PC-9 (cell line): ENCODE measurements at regions not wholly inside any gene's neighbourhood (a gene's known extent, or its start where the extent isn't known, plus 50 kb on each side); places are given as distances from the start of the nearest gene placed in this dataset.
A peak's percentile ranks its signal among the peaks of the same experiment; 100 is the strongest.

Experiments
- BruUV-seq: library from RNA; stranded (reverse); fragments of 400-500 nt; replicated peaks from 2 replicates; lab custom pipeline; 2021; lab: Mats Ljungman, UMichigan
- CTCF ChIA-PET: fragments of 300-600 bp; sonication (Branson Sonifier 250); formaldehyde crosslinking; loops from one replicate; lab custom pipeline; 2022; ENCODE audit warnings: antibody characterized with exemption; lab: Charles Lee
- POLR2A ChIA-PET: fragments of 300-600 bp; sonication (Branson Sonifier 250); formaldehyde crosslinking; loops from one replicate; lab custom pipeline; 2022; ENCODE audit warnings: antibody characterized with exemption; ENCODE audit not compliant: unreplicated experiment; lab: Charles Lee
- DNase-seq, 2 experiments: peaks; one replicate each; pipeline versions ENCODE4 v3.0.0 to v3.0.0-alpha.2; 2015 to 2022; ENCODE audit warnings: mixed read lengths in 1 of 2
- H2AFZ ChIP-seq: fragments of 200-600 bp; sonication (generic); 2 replicates; pipeline ENCODE4 v1.8.1; 2017; ENCODE audit warnings: antibody characterized with exemption
- H3F3A ChIP-seq: fragments of 200-600 bp; sonication (generic); 2 replicates; pipeline ENCODE4 v1.8.1; 2017; ENCODE audit warnings: antibody characterized with exemption, mild to moderate bottlenecking, low read depth; ENCODE audit not compliant: insufficient read depth
- H3K27ac ChIP-seq: fragments of 200-600 bp; sonication (generic); 2 replicates; pipeline ENCODE4 v1.6.1; 2016; ENCODE audit warnings: mixed run types
- H3K27me3 ChIP-seq: fragments of 200-600 bp; sonication (generic); 2 replicates; pipeline ENCODE4 v1.6.1; 2016; ENCODE audit warnings: low read depth, mixed run types; ENCODE audit not compliant: insufficient read depth
- H3K36me3 ChIP-seq: fragments of 200-600 bp; sonication (generic); 2 replicates; pipeline ENCODE4 v1.6.1; 2016; ENCODE audit warnings: low read depth, mixed run types
- H3K4me1 ChIP-seq: fragments of 200-600 bp; sonication (generic); replicated peaks from 2 replicates; pipeline ENCODE4 v1.6.1; 2016; ENCODE audit warnings: mixed run types; ENCODE audit not compliant: insufficient read depth
- H3K4me2 ChIP-seq: fragments of 200-600 bp; sonication (generic); 2 replicates; pipeline ENCODE4 v1.6.1; 2017; ENCODE audit warnings: mixed run types
- H3K4me3 ChIP-seq: fragments of 200-600 bp; sonication (generic); 2 replicates; pipeline ENCODE4 v1.6.1; 2016; ENCODE audit warnings: mixed run types
- H3K79me2 ChIP-seq: fragments of 200-600 bp; sonication (generic); 2 replicates; pipeline ENCODE4 v1.6.1; 2017; ENCODE audit warnings: low read depth, mixed run types
- H3K9me2 ChIP-seq: fragments of 200-600 bp; sonication (generic); 2 replicates; pipeline ENCODE4 v1.8.1; 2017; ENCODE audit warnings: mild to moderate bottlenecking; ENCODE audit not compliant: insufficient read depth
- H3K9me3 ChIP-seq: fragments of 200-600 bp; sonication (generic); 2 replicates; pipeline ENCODE4 v1.8.1; 2016; ENCODE audit warnings: low read depth; ENCODE audit not compliant: insufficient read depth
- H4K20me1 ChIP-seq: fragments of 200-600 bp; sonication (generic); 2 replicates; pipeline ENCODE4 v1.8.1; 2017; ENCODE audit not compliant: insufficient read depth
- EZH2 ChIP-seq: fragments of 200-600 bp; sonication (generic); IDR thresholded peaks from 2 replicates; pipeline ENCODE4 v1.8.0; 2017; ENCODE audit warnings: antibody characterized with exemption, low read depth
- intact Hi-C: fragments of 100-400 bp; cut with micrococcal nuclease; formaldehyde crosslinking; loops from one replicate; pipeline ENCODE4 v1.10.0; 2022; ENCODE audit not compliant: unreplicated experiment
- TF ChIP-seq, protein P1 (sequence below): fragments of 200-600 bp; sonication (generic); conservative IDR thresholded peaks from 2 replicates; pipeline ENCODE4 v1.6.1; 2017; ENCODE audit warnings: mixed run types, antibody characterized with exemption, mild to moderate bottlenecking, moderate library complexity

DNA sequence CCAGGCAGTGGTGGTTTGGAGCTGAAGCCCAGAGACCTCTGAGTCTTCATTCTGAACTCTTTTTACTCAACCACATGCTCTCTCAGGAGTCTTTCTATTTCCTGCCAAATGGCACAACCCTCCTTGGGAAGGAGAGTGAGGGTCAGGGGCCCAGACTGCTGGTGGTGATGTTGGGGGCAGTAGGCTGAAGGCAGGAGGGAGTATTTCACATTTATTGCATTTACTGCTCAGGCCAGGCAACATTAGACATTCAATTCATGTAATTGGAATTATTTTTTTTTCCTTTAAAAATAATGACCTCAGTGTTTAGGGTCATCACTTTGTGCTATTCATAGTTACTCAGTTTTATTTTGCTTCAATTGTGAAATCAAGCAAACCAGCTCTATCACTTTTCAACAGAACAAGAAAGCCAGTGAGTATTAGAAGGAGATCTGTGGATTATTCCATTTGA is 311.3 kb upstream of the NT5C1B start:
- H3K4me3 ChIP-seq = no peak overlapping the region
- no peak overlapping the region for H2AFZ ChIP-seq
- H3K36me3 ChIP-seq = no peaks in the 10 kb centered on the region
- H4K20me1 ChIP-seq = no peaks in the 10 kb centered on the region
- H3K79me2 ChIP-seq = no peaks in the 10 kb centered on the region
- no peaks in the 10 kb centered on the region for H3F3A ChIP-seq
- peak overlapping the region; percentile 20; the same call in 1 of the 2 replicates for H3K27ac ChIP-seq
- 0 out of 2 replicates have a peak overlapping the region, but pooled peaks have one; percentile 11 for H3K4me2 ChIP-seq
- ChIA-PET POLR2A (no interaction called here), CTCF (no interaction called here)
- no peaks in the 10 kb centered on the region for H3K9me2 ChIP-seq
- H3K4me1 ChIP-seq = peaks cover 35% of the 10 kb centered on the region
- no peaks in the 10 kb centered on the region for H3K27me3 ChIP-seq
- BruUV-seq = no TSS peak
- peaks cover 5% of the 10 kb centered on the region; the same call in 1 of the 2 replicates for H3K9me3 ChIP-seq
- peak in 1 of 2 experiments; percentile 44 for DNase-seq
- intact Hi-C loops = no loop called here
- TF ChIP-seq, protein P1, sequence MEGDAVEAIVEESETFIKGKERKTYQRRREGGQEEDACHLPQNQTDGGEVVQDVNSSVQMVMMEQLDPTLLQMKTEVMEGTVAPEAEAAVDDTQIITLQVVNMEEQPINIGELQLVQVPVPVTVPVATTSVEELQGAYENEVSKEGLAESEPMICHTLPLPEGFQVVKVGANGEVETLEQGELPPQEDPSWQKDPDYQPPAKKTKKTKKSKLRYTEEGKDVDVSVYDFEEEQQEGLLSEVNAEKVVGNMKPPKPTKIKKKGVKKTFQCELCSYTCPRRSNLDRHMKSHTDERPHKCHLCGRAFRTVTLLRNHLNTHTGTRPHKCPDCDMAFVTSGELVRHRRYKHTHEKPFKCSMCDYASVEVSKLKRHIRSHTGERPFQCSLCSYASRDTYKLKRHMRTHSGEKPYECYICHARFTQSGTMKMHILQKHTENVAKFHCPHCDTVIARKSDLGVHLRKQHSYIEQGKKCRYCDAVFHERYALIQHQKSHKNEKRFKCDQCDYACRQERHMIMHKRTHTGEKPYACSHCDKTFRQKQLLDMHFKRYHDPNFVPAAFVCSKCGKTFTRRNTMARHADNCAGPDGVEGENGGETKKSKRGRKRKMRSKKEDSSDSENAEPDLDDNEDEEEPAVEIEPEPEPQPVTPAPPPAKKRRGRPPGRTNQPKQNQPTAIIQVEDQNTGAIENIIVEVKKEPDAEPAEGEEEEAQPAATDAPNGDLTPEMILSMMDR = no peak
- no peak for TF ChIP-seq EZH2

DNA sequence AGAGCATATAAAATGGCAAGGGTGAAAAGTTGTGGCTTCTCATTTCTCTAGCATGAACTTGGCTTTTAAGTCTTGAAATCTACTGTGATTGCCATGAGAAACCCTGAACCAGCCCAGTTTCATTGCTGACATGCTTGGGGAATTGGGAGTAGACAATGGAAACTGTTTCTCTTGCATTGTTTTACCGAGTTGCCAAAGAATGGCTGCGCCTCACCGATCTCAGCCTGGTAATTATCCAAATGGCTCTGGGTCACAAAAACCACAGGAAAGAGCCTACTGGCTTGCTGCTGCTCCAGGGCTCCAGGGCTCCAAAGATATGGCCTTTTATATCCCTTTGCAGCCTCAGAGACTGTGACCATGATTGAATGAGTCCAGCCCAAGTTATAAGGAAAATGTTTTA is 310.4 kb upstream of the NT5C1B start:
- no peaks in the 10 kb centered on the region for H3K9me3 ChIP-seq
- TF ChIP-seq EZH2 = no peak
- TF ChIP-seq, protein P1 = no peak
- no peak overlapping the region for H2AFZ ChIP-seq
- no peaks in the 10 kb centered on the region for H3K27me3 ChIP-seq
- intact Hi-C loops = no loop called here
- no peak overlapping the region for H3K27ac ChIP-seq
- no peaks in the 10 kb centered on the region for H3K79me2 ChIP-seq
- POLR2A ChIA-PET = interaction anchor here (0.6 kb wide), 1 partner anchor 13 kb away, joined by 7 read pairs; no protein-coding TSS in a partner anchor
- CTCF ChIA-PET = no interaction called here
- DNase-seq = no peak
- peaks cover 35% of the 10 kb centered on the region for H3K4me1 ChIP-seq
- H3K4me2 ChIP-seq = no peak overlapping the region
- H3F3A ChIP-seq = no peaks in the 10 kb centered on the region
- no peaks in the 10 kb centered on the region for H3K36me3 ChIP-seq
- no TSS peak for BruUV-seq
- no peak overlapping the region for H3K4me3 ChIP-seq
- H4K20me1 ChIP-seq = no peaks in the 10 kb centered on the region
- H3K9me2 ChIP-seq = no peaks in the 10 kb centered on the region

- Histone ChIP-seq H3K27me3 (no peaks in the 10 kb centered on the region), H3K79me2 (no peaks in the 10 kb centered on the region), H3F3A (no peaks in the 10 kb centered on the region), H4K20me1 (no peaks in the 10 kb centered on the region), H3K4me1 (peaks cover 26% of the 10 kb centered on the region), H3K27ac (no peak overlapping the region), H3K9me3 (no peaks in the 10 kb centered on the region), H3K4me3 (no peak overlapping the region), H3K9me2 (no peaks in the 10 kb centered on the region), H3K4me2 (no peak overlapping the region), H3K36me3 (no peaks in the 10 kb centered on the region), H2AFZ (no peak overlapping the region)
- intact Hi-C loops = no loop called here
- BruUV-seq = no TSS peak
- POLR2A ChIA-PET = no interaction called here
- TF ChIP-seq EZH2 = no peak
- TF ChIP-seq, protein P1 = no peak
- no peak for DNase-seq
- CTCF ChIA-PET = no interaction called here
Measured at GRCh38 chr2:18898271-18898670, 308.9 kb upstream of the NT5C1B start.
